ENCODE measurements at regions not wholly inside any gene's neighbourhood (a gene's known extent, or its start where the extent isn't known, plus 50 kb on each side); places are given as distances from the start of the nearest gene placed in this dataset.
"Not testable (repeated sequence)": the region's sequence is repeated elsewhere in the genome, so short reads cannot be mapped to it uniquely, and the experiment has no call there.

DNA sequence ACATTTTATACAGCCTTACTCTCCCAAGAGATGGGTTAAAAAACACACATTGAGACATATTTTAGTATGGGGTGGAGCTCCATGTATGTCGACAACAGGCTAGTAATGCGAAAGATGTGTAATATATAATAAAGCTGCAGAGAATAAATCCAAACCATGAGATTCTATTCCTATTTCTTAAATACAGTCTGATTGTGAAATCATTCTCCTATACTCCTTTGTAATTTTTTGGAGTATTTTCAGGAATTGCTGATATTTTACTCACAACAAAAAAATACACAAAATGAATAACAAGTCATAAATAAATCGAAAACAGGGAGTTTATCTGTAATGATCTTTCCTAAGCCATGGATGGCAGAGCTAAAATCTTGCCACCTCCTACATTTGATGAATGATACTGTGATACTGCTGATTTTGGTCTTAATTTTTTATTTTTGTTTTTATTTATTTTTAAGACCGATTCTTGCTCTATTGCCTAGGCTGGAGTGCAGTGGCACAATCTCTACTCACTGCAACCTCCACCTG, 173.5 kb upstream of the KLF6 start:
- DNase-seq = no peak
- intact Hi-C loops (cut with DNase I) = no loop called here
- Histone ChIP-seq H3K4me3 (no peak overlapping the region), H3K4me1 (no peaks in the 10 kb centered on the region), H3K27ac (no peak overlapping the region), H3K27me3 (no peaks in the 10 kb centered on the region), H3K9me3 (no peaks in the 10 kb centered on the region), H3K36me3 (no peaks in the 10 kb centered on the region)
- TF ChIP-seq, protein P1, sequence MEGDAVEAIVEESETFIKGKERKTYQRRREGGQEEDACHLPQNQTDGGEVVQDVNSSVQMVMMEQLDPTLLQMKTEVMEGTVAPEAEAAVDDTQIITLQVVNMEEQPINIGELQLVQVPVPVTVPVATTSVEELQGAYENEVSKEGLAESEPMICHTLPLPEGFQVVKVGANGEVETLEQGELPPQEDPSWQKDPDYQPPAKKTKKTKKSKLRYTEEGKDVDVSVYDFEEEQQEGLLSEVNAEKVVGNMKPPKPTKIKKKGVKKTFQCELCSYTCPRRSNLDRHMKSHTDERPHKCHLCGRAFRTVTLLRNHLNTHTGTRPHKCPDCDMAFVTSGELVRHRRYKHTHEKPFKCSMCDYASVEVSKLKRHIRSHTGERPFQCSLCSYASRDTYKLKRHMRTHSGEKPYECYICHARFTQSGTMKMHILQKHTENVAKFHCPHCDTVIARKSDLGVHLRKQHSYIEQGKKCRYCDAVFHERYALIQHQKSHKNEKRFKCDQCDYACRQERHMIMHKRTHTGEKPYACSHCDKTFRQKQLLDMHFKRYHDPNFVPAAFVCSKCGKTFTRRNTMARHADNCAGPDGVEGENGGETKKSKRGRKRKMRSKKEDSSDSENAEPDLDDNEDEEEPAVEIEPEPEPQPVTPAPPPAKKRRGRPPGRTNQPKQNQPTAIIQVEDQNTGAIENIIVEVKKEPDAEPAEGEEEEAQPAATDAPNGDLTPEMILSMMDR (IDR thresholded peaks at IDR 0.05) = no peak
- no peak for ATAC-seq

DNA sequence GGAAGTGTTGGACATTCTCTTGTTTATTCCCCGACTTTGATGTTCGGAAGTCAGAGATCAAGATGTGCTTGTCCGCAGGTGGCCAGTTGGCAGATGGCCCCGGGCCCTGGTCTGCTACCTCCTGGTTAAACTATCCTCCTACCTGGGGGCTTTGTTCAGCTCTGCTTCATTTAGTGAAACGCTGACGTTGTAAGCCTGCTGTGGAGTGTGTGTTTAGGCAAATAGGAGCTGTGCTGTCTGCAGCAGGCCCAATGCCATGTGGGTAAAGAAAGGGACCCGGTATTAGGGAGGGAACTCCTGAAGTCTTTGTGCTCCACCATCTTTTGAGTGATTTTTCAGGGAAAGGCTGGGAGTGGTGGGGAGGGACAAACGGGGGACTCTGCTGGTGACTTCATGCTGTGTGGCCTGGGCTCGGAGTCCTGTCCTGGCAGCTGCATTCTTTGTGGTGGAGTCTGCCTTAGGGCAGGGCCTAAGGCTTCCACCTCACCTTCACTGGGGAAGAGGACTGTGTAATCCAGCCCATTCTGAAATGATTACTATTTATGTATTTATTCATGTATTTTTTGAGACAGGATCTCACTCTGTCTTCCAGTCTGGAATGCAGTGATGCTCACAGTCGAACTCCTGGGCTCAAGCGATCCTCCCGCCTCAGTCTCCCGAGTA, 171.1 kb upstream of the KLF6 start:
- H3K4me1 ChIP-seq = no peaks in the 10 kb centered on the region
- H3K27me3 ChIP-seq = no peaks in the 10 kb centered on the region
- no peak overlapping the region for H3K4me3 ChIP-seq
- ATAC-seq (peak; percentile 31), DNase-seq (no peak)
- intact Hi-C loops (cut with DNase I) = no loop called here
- no peaks in the 10 kb centered on the region for H3K36me3 ChIP-seq
- no peaks in the 10 kb centered on the region for H3K9me3 ChIP-seq
- no peak overlapping the region for H3K27ac ChIP-seq
- TF ChIP-seq, protein P1 (IDR thresholded peaks at IDR 0.05) = no peak

DNA sequence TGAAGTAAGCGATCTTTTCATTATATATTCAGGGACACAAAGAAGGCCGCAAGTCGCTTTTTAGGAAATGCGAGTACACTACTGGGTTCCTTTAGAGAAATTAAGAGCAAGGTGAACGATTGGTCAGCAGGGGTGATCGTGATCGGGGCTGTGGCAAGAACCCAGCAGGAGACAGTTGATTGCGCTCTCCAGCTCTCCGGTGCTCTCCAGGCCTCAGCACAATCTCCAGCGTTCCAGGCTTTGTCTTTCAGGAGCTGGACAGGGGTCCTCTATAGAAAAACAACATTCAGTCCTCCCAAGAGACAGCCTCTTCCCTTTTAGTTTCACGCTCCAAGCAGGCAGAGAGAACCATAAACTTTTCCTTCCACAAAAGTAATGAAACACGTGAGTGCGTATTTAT, 170.5 kb upstream of the KLF6 start:
- no peaks in the 10 kb centered on the region for H3K36me3 ChIP-seq
- no peak overlapping the region for H3K27ac ChIP-seq
- no peak overlapping the region for H3K4me3 ChIP-seq
- TF ChIP-seq, protein P1 (IDR thresholded peaks at IDR 0.05) = no peak
- H3K27me3 ChIP-seq = no peaks in the 10 kb centered on the region
- no peaks in the 10 kb centered on the region for H3K9me3 ChIP-seq
- DNase-seq = no peak
- intact Hi-C loops (cut with DNase I) = no loop called here
- H3K4me1 ChIP-seq = no peaks in the 10 kb centered on the region
- ATAC-seq = no peak

DNA sequence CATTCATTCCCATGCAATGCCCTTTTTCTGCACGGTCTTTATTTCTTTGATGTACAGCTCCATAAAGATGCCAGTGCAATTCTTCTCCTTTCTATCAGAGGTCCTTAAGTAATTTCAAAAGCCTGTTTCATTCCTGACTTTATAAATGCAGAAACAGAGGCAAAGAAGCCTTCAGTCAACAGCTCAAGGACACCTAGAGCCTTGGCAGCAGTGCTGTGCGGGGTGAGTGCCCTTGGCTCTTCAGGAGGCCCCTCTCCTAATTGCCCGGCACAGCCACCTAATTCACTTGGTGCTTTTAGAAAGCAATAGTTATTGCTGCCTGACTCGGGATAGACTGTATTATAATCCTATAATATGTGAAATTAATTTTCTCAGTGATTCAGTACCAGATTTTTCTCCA, 169.6 kb upstream of the KLF6 start:
- peak; percentile 68 for ATAC-seq
- no peak overlapping the region for H3K4me3 ChIP-seq
- TF ChIP-seq, protein P1 (IDR thresholded peaks at IDR 0.05) = no peak

DNA sequence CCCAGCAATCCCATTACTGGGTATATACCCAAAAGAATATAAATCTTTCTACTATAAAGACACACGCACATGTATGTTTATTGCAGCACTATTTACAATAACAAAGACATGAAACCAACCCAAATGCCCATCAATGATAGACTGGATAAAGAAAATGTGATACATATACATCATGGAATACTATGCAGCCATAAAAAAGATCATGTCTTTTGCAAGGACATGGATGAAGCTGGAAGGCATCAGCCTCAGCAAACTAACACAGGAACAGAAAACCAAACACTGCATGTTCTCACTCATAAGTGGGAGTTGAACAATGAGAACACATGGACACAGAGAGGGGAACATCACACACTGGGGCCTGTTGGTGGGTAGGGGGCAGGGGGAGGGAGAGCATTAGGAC, 169.0 kb upstream of the KLF6 start:
- H3K27me3 ChIP-seq; intact Hi-C loops (cut with DNase I); ATAC-seq; H3K4me3 ChIP-seq; H3K27ac ChIP-seq; DNase-seq; H3K4me1 ChIP-seq; H3K36me3 ChIP-seq; H3K9me3 ChIP-seq: not testable (repeated sequence)

More for the DNA sequence above, 169.6 kb upstream of the KLF6 start:
- intact Hi-C loops (cut with DNase I) = no loop called here
- no peak overlapping the region for H3K27ac ChIP-seq
- H3K27me3 ChIP-seq = no peaks in the 10 kb centered on the region
- H3K9me3 ChIP-seq = no peaks in the 10 kb centered on the region
- no peaks in the 10 kb centered on the region for H3K4me1 ChIP-seq
- DNase-seq = no peak
- H3K36me3 ChIP-seq = no peaks in the 10 kb centered on the region

DNA sequence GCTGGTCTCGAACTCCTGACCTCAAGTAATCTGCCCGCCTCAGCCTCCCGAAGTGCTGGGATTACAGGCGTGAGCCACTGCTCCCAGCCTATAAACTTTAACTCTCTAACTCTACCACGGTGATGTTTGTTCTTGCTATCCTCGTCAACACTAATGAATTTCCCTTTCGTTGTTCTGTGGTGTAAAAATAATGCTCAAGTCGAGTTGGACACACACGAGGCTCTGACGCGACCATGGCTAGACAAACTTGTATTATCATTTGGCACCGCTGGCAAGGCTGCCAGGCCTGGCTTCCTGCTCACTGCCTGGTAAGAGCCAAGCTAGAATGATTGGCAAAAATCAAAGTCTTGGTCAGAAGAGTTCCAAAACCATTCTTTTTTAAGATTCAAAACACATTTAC, 167.0 kb upstream of the KLF6 start:
- no peak overlapping the region for H3K4me3 ChIP-seq
- H3K27me3 ChIP-seq = no peaks in the 10 kb centered on the region
- H3K27ac ChIP-seq = no peak overlapping the region
- intact Hi-C loops (cut with DNase I) = no loop called here
- H3K9me3 ChIP-seq = no peaks in the 10 kb centered on the region
- H3K36me3 ChIP-seq = no peaks in the 10 kb centered on the region
- DNase-seq = no peak
- TF ChIP-seq, protein P1 (IDR thresholded peaks at IDR 0.05) = no peak
- no peak for ATAC-seq
- no peaks in the 10 kb centered on the region for H3K4me1 ChIP-seq

Measured in left lung (tissue), 4 donors.